ENCODE measurements at regions not wholly inside any gene's neighbourhood (a gene's known extent, or its start where the extent isn't known, plus 50 kb on each side); places are given as distances from the start of the nearest gene placed in this dataset.
A peak's percentile ranks its signal among the peaks of the same experiment; 100 is the strongest.
"Not testable (repeated sequence)": the region's sequence is repeated elsewhere in the genome, so short reads cannot be mapped to it uniquely, and the experiment has no call there.

GRCh38 chr10:47622719-47623118, 99.3 kb upstream of the AGAP9 start:
- ATAC-seq = not testable (repeated sequence)

DNA sequence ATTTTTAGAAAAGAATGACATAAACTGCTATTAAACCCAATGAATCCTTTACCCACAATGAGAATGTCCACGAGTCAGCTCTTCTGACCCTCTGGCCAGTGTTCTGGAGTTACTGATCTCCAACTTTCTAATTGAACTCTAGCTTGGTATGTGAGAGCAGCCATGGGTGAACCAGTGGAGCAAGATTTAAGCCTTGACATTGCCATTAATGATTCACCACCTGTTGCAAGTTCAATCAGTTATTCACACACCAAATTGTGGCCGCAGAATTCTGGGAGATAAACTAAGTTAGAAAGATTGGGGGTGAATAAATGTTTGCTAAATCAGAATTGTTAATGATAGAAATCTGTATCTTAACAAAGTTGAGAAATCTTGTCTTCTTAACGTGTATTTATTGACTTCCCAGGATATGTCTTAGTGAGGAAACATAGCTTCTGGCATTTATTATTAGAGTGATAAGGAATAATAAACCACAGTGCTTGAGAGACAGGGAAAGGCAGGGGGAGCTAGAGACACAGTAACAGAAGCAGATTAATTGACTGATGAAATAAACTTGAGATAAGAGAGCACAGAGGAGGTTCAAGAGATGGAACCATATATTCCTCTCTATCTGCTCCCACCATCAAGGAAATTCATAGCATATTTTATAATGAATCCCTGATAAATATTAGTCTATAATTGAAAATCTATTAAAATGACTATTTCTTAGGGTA, 96.0 kb upstream of the AGAP9 start:
- ATAC-seq = not testable (repeated sequence)

- ATAC-seq = peak in 1 of 2 donors; percentile 17
These were observed 85.9 kb upstream of the AGAP9 start for GRCh38 chr10:47609311-47609710.

DNA sequence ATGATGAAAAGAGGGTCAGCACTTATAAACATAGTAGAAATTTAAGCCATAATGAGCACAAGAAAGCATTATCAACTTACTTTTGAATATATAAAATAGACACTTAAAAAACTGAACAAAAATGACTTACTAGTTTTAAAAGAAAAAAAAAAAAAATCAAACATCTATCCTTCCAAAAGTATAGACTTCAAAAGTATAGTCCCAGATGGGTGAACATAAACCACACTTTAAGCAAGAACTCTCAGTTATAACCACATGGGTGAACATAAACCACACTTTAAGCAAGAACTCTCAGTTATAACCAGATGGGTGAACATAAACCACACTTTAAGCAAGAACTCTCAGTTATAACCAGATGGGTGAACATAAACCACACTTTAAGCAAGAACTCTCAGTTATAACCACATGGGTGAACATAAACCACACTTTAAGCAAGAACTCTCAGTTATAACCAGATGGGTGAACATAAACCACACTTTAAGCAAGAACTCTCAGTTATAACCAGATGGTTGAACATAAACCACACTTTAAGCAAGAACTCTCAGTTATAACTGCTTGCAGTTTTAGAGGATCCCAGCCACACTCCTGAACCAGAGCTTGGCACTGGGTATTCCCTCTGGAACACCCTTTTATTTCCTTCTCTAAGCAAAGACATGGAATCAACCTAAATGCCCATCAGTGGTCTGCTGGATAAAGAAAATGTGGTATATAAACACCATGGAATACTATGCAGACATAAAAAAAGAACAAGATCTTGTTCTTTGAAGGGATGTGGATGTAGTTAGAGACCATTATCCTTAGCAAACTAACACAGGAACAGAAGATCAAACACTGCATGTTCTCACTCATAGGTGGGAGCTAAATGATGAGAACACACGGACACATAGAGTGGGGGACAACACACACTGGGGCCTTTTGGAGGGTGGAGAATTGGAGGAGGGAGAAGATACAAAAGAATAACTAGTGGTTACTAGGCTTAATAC, 82.6 kb upstream of the AGAP9 start:
- ATAC-seq = peak in 1 of 2 donors; percentile 55

DNA sequence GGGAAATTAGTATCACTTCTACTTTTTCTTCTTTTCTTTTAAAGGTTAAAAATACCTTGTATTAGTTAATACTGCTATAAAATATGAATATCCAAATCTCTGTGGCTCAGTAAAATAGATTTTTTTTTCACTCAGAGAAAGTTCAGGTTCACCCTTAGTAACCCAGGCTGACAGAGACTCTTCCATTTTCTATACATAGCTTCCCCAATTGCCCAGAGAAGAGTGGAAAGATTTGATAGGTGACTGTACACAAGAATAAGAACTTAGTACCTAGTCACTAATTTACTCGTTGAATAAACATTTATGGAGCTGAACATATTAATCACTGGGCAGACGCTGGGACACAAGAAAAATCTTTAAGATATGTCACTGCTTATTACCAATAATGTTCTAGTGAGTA, 77.2 kb upstream of the AGAP9 start:
- not testable (repeated sequence) for ATAC-seq

GRCh38 chr10:47600127-47600526, 76.7 kb upstream of the AGAP9 start:
- ATAC-seq = not testable (repeated sequence)

GRCh38 chr10:47599657-47600056, 76.2 kb upstream of the AGAP9 start:
- not testable (repeated sequence) for ATAC-seq

DNA sequence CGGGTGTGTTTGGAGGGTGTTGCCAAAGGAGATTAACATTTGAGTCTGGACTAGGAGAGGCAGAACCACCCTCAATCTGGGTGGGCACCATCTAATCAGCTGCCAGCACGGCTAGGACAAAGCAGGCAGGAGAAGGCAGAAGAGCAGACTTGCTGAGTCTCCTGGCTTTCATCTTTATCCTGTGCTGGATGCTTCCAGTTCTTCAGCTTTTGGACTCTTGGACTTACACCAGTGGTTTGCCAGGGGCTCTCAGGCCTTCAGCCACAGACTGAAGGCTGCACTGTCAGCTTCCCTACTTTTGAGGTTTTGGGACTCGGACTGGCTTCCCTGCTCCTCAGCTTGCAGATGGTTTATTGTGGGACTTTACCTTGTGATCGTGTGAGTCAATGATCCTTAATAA, 70.4 kb upstream of the AGAP9 start:
- ATAC-seq = not testable (repeated sequence)

GRCh38 chr10:47593129-47593528, 69.7 kb upstream of the AGAP9 start:
- ATAC-seq = not testable (repeated sequence)

DNA sequence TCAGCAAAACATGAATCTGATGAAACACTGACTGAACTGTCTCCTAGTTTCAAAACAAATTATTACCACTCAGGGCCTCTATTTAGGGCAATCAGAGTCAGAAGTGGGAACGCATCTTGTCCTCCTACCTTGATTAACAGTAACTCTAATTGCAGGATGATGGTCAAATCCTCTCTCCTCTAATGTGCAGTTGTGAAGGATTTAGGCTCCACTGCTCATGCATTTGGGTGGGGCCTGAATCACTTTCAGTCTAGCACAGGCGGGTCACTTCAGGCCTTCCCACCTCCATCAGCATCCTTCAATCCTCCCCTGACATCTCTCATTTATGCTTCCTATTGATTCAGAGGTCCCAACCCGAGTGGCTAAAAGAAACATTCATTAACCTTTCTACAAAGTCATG, 67.5 kb upstream of the AGAP9 start:
- ATAC-seq = not testable (repeated sequence)

DNA sequence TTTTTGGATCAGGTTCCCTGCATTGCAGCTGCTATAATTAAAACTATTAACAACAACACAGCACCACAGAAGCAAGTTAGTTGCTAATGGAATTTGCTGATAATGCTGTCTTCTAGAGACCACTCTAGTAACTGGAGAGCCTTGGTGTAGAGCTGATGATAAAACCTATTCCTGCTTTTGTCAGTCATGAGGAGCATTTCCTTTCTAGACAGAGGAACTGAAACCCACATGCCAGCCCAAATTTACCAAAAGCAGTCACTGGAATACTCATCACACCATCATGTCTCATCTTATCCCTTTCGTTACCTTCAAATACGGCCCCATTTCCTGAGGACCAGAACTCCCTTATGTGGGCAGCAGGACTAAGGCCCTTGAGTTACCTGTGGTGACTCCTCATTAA, 67.1 kb upstream of the AGAP9 start:
- not testable (repeated sequence) for ATAC-seq

GRCh38 chr10:47582051-47582450, 58.6 kb upstream of the AGAP9 start:
- not testable (repeated sequence) for ATAC-seq

DNA sequence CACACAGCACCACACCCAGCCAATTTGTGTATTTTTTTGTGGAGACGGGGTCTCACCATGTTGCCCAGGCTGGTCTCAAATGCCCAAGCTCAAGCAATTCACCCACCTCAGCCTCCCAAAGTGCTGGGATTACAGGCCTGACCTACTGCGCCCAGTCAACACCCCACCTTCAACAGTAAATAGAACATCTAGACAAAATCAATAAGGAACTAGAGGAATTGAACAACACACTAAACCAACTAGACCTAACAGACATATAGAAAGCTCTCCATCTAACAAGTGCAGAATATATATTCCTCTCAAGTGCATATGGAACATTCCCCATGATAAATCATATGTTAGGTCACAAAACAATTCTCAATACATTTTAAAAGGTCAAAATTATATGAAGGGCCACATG, 56.6 kb upstream of the AGAP9 start:
- ATAC-seq = not testable (repeated sequence)

DNA sequence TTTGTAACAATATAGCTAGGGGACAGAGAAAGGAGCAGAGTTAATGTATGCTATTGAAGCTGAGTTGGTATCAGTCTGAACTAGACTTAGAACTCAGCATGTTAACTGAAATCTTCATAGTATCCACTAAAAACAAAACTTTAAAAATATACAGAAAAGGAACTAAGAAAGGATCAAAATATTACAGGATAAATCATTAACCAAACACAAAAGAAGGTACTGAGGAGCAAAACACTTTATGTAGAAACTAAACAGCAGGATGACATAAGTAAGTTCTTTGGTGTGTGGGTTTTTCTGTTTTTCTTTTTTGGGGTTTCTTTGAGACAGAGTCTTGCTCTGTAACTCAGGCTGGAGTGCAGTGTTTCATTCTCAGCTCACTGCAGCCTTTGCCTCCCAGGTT, 55.1 kb upstream of the AGAP9 start:
- ATAC-seq = not testable (repeated sequence)
